ENCODE measurements at regions not wholly inside any gene's neighbourhood (a gene's known extent, or its start where the extent isn't known, plus 50 kb on each side); places are given as distances from the start of the nearest gene placed in this dataset.
A peak's percentile ranks its signal among the peaks of the same experiment; 100 is the strongest.

- H3K4me3 ChIP-seq = no peak overlapping the region
- ATAC-seq = no peak
- peak overlapping the region; percentile 36 for H3K4me2 ChIP-seq
Measured at GRCh38 chr20:11380283-11380682, 537.4 kb upstream of the BTBD3 start.

More at GRCh38 chr20:11380283-11380682, 537.4 kb upstream of the BTBD3 start:
- TF ChIP-seq CTCF (conservative IDR thresholded peaks at IDR 0.05; ENCODE audit: low read depth in 2 of 2) = no peak
- TF ChIP-seq NANOG (IDR thresholded peaks at IDR 0.05; ENCODE audit: borderline replicate concordance) = no peak
- no peak for TF ChIP-seq POLR2AphosphoS5 (IDR thresholded peaks at IDR 0.05; ENCODE audit: low read depth)
- TF ChIP-seq EZH2 (IDR thresholded peaks at IDR 0.05; ENCODE audit: low read depth, unreplicated experiment) = no peak
- TF ChIP-seq JUNB (IDR thresholded peaks at IDR 0.05; ENCODE audit: unreplicated experiment) = no peak
- no peak for TF ChIP-seq ETS1 (IDR thresholded peaks at IDR 0.05)
- TF ChIP-seq REST (IDR thresholded peaks at IDR 0.05; ENCODE audit: unreplicated experiment) = no peak
- no peak for TF ChIP-seq ZNF462 (CRISPR knock-in tag; IDR thresholded peaks at IDR 0.05)
- TF ChIP-seq CREB1 (CRISPR knock-in tag; IDR thresholded peaks at IDR 0.05; ENCODE audit: low read depth) = no peak
- TF ChIP-seq STAT1 (IDR thresholded peaks at IDR 0.05; ENCODE audit: unreplicated experiment) = no peak
- no peak for TF ChIP-seq EZH2phosphoT487 (IDR thresholded peaks at IDR 0.05; ENCODE audit: unreplicated experiment)
- no peak for TF ChIP-seq ZNF331 (CRISPR knock-in tag; IDR thresholded peaks at IDR 0.05; ENCODE audit: low read depth)
- TF ChIP-seq ZNF114 (CRISPR knock-in tag; IDR thresholded peaks at IDR 0.05) = no peak
- Mint-ChIP-seq H3K36me3 (ENCODE audit: low read depth) (peaks cover 18% of the 10 kb centered on the region; the same call in 2 of the 3 replicates), H3K4me3 (no peak overlapping the region), H3K27ac (no peak overlapping the region), H3K9me3 (peaks cover 20% of the 10 kb centered on the region; the same call in 2 of the 3 replicates), H3K4me1 (peaks cover 24% of the 10 kb centered on the region), H3K27me3 (ENCODE audit: insufficient read depth, low read depth, poor library complexity) (peaks cover 10% of the 10 kb centered on the region)
- Histone ChIP-seq H3K27ac (ENCODE audit: low read depth) (no peak overlapping the region), H3K4me1 (ENCODE audit: insufficient read depth) (peaks cover 22% of the 10 kb centered on the region), H3K79me2 (replicated peaks; ENCODE audit: insufficient read depth) (no peaks in the 10 kb centered on the region), H3F3A (replicated peaks; ENCODE audit: low read depth) (no peaks in the 10 kb centered on the region), H2AFZ (peak overlapping the region; percentile 78; the same call in 1 of the 2 replicates), H3K27me3 (ENCODE audit: insufficient read depth) (no peaks in the 10 kb centered on the region), H4K20me1 (replicated peaks; ENCODE audit: insufficient read depth) (no peaks in the 10 kb centered on the region), H3K36me3 (ENCODE audit: insufficient read depth) (no peaks in the 10 kb centered on the region), H3K9me2 (ENCODE audit: insufficient read depth) (peaks cover 17% of the 10 kb centered on the region)
- DNase-seq (ENCODE audit: low spot score) = no peak

Measured in GM23338 (cell line).